BJ (cell line): ENCODE measurements at regions not wholly inside any gene's neighbourhood (a gene's known extent, or its start where the extent isn't known, plus 50 kb on each side); places are given as distances from the start of the nearest gene placed in this dataset.

Experiments used
- CTCF ChIA-PET: fragments of 350-600 bp; formaldehyde crosslinking; extraction: SDS; loops from one replicate; lab custom pipeline; 2021; ENCODE audit warnings: antibody characterized with exemption, inconsistent platforms; lab: Yijun Ruan, JAX
- POLR2A ChIA-PET: fragments of 300-600 bp; sonication (Branson Sonifier 250); formaldehyde crosslinking; extraction: SDS; loops from one replicate; lab custom pipeline; 2021; ENCODE audit warnings: antibody characterized with exemption; lab: Charles Lee
- DNase-seq: peaks from one replicate; pipeline ENCODE4 v3.0.0-alpha.2; 2011; ENCODE audit warnings: low read depth
- H3K27me3 ChIP-seq: 2 replicates; pipeline ENCODE4 v1.6.0; 2011; ENCODE audit warnings: low read length; ENCODE audit not compliant: control insufficient read depth, insufficient read depth
- H3K36me3 ChIP-seq: 2 replicates; pipeline ENCODE4 v1.5.1; 2011; ENCODE audit warnings: low read length; ENCODE audit not compliant: control insufficient read depth, insufficient read depth
- H3K4me3 ChIP-seq: 2 replicates; pipeline ENCODE4 v1.5.1; 2011; ENCODE audit warnings: low read depth, mild to moderate bottlenecking, control low read depth, low read length
- TF ChIP-seq, protein P1 (sequence below): IDR thresholded peaks from 2 replicates; pipeline ENCODE4 v1.5.1; 2011; ENCODE audit warnings: low read depth, mild to moderate bottlenecking, control low read depth, inconsistent platforms, low read length, moderate library complexity; ENCODE audit not compliant: insufficient read depth

- no peak for DNase-seq
- ChIA-PET POLR2A (interaction anchor here (0.5 kb wide), 1 partner anchor 57 kb away, joined by 3 read pairs; no protein-coding TSS in a partner anchor), CTCF (interaction anchor here (0.6 to 1.5 kb wide), 3 partner anchors 10 to 375 kb away, joined by 3 to 8 read pairs (median 3); no protein-coding TSS in a partner anchor)
- Histone ChIP-seq H3K36me3 (no peaks in the 10 kb centered on the region), H3K4me3 (no peak overlapping the region), H3K27me3 (peaks cover 4% of the 10 kb centered on the region)
- TF ChIP-seq, protein P1, sequence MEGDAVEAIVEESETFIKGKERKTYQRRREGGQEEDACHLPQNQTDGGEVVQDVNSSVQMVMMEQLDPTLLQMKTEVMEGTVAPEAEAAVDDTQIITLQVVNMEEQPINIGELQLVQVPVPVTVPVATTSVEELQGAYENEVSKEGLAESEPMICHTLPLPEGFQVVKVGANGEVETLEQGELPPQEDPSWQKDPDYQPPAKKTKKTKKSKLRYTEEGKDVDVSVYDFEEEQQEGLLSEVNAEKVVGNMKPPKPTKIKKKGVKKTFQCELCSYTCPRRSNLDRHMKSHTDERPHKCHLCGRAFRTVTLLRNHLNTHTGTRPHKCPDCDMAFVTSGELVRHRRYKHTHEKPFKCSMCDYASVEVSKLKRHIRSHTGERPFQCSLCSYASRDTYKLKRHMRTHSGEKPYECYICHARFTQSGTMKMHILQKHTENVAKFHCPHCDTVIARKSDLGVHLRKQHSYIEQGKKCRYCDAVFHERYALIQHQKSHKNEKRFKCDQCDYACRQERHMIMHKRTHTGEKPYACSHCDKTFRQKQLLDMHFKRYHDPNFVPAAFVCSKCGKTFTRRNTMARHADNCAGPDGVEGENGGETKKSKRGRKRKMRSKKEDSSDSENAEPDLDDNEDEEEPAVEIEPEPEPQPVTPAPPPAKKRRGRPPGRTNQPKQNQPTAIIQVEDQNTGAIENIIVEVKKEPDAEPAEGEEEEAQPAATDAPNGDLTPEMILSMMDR: no peak
Measured at GRCh38 chr11:64428693-64429092, 69.7 kb downstream of the RPS6KA4 start.

- POLR2A ChIA-PET: no interaction called here
- DNase-seq: no peak
- no peak overlapping the region for H3K4me3 ChIP-seq
- TF ChIP-seq, protein P1: no peak
- no peaks in the 10 kb centered on the region for H3K36me3 ChIP-seq
- peaks cover 4% of the 10 kb centered on the region for H3K27me3 ChIP-seq
- CTCF ChIA-PET: interaction anchor here (1.7 to 11.0 kb wide), 2 partner anchors 19 to 218 kb away, joined by 3 to 80 read pairs; no protein-coding TSS in a partner anchor
Measured at GRCh38 chr11:64429970-64430369, 71.0 kb downstream of the RPS6KA4 start.

GRCh38 chr11:64430645-64431044 is 71.7 kb downstream of the RPS6KA4 start:
- TF ChIP-seq, protein P1: no peak
- no peak overlapping the region for H3K4me3 ChIP-seq
- H3K27me3 ChIP-seq: peaks cover 4% of the 10 kb centered on the region
- ChIA-PET POLR2A (no interaction called here), CTCF (interaction anchor here (1.7 to 11.0 kb wide), 2 partner anchors 18 to 217 kb away, joined by 3 to 80 read pairs; no protein-coding TSS in a partner anchor)
- no peaks in the 10 kb centered on the region for H3K36me3 ChIP-seq
- no peak for DNase-seq

- ChIA-PET POLR2A (no interaction called here), CTCF (interaction anchor here (11.0 kb wide), 1 partner anchor 13 kb away, joined by 80 read pairs; no protein-coding TSS in a partner anchor)
- H3K36me3 ChIP-seq: no peaks in the 10 kb centered on the region
- H3K27me3 ChIP-seq: peaks cover 16% of the 10 kb centered on the region
- TF ChIP-seq, protein P1: no peak
- DNase-seq: no peak
- no peak overlapping the region for H3K4me3 ChIP-seq
Measured at GRCh38 chr11:64436000-64436399, 77.0 kb downstream of the RPS6KA4 start.

DNA sequence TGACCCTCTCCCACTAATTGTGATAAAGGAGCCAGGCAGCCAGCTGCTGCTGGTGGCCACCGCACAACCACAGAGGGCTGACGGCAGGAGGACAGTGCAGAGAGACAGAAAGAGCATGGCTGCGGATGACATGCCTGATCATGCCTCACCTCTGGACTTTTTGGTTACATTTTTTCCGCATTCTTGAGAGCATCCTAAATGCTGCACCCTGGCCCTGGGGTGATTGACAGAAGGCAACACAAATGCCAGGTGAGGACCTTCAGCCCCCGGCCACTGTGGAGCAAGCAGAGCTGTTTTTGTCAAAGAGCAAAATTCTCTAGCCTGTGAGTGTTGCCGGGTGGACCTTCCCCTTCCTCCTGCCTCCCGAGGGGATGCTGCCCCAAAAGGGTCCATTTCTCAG is 78.5 kb downstream of the RPS6KA4 start:
- DNase-seq: no peak
- TF ChIP-seq, protein P1: no peak
- Histone ChIP-seq H3K36me3 (no peaks in the 10 kb centered on the region), H3K4me3 (no peak overlapping the region), H3K27me3 (peaks cover 16% of the 10 kb centered on the region)
- POLR2A ChIA-PET: interaction anchor here (0.5 kb wide), 1 partner anchor 12 kb away, joined by 3 read pairs; no protein-coding TSS in a partner anchor
- CTCF ChIA-PET: interaction anchor here (11.0 kb wide), 1 partner anchor 11 kb away, joined by 80 read pairs; no protein-coding TSS in a partner anchor
